K562 (cell line): ENCODE measurements at regions not wholly inside any gene's neighbourhood (a gene's known extent, or its start where the extent isn't known, plus 50 kb on each side); places are given as distances from the start of the nearest gene placed in this dataset.

Source experiments
- BCL6 ChIP-seq: fragments of 250-450 bp; sonication (Bioruptor Pico); IDR thresholded peaks from 2 replicates; pipeline ENCODE4 v1.4.0; 2020
- BCOR ChIP-seq: fragments of 450-650 bp; IDR thresholded peaks from 2 replicates; pipeline ENCODE4 v1.6.1; 2016
- DLX4 ChIP-seq: fragments of 250-450 bp; sonication (Bioruptor Pico); IDR thresholded peaks from 2 replicates; pipeline ENCODE4 v1.6.1; 2021; ENCODE audit warnings: mild to moderate bottlenecking
- DNMT1 ChIP-seq: fragments of 450-650 bp; IDR thresholded peaks from 2 replicates; pipeline ENCODE4 v1.6.1; 2016; ENCODE audit warnings: antibody characterized with exemption, mild to moderate bottlenecking
- FIP1L1 ChIP-seq: fragments of 200-400 bp; formaldehyde crosslinking; IDR thresholded peaks from 2 replicates; pipeline ENCODE4 v1.6.1; 2018; ENCODE audit warnings: mild to moderate bottlenecking, low read depth, low read length; ENCODE audit not compliant: poor library complexity, severe bottlenecking
- GMEB1 ChIP-seq: fragments of 250-450 bp; sonication (Bioruptor Pico); IDR thresholded peaks from 2 replicates; pipeline ENCODE4 v1.4.0; 2020; ENCODE audit warnings: mild to moderate bottlenecking
- HDAC8 ChIP-seq: fragments of 450-650 bp; IDR thresholded peaks from 2 replicates; pipeline ENCODE4 v1.6.1; 2016; ENCODE audit warnings: mild to moderate bottlenecking, missing genetic modification characterization, moderate library complexity, missing compliant biosample characterization
- MGA ChIP-seq: fragments of 450-650 bp; IDR thresholded peaks from 2 replicates; pipeline ENCODE4 v1.6.1; 2016; ENCODE audit warnings: mild to moderate bottlenecking, moderate library complexity
- NCOA1 ChIP-seq: fragments of 450-650 bp; IDR thresholded peaks from 2 replicates; pipeline ENCODE4 v1.6.1; 2016; ENCODE audit warnings: low read depth
- NR0B1 ChIP-seq: fragments of 450-650 bp; IDR thresholded peaks from one replicate; pipeline ENCODE4 v1.6.1; 2018; ENCODE audit warnings: mild to moderate bottlenecking, moderate library complexity; ENCODE audit not compliant: partially characterized antibody
- NR2F6 ChIP-seq: fragments of 450-650 bp; formaldehyde crosslinking; IDR thresholded peaks from 2 replicates; pipeline ENCODE4 v1.4.0; 2020; ENCODE audit warnings: mild to moderate bottlenecking
- RFX1 ChIP-seq: fragments of 450-650 bp; IDR thresholded peaks from 2 replicates; pipeline ENCODE4 v1.6.1; 2016; ENCODE audit warnings: mild to moderate bottlenecking, moderate library complexity
- SMARCA5 ChIP-seq: fragments of 450-650 bp; IDR thresholded peaks from 2 replicates; pipeline ENCODE4 v1.6.1; 2016
- SREBF2 ChIP-seq: sonication (generic); formaldehyde crosslinking; IDR thresholded peaks from 2 replicates; pipeline ENCODE4 v1.4.0; 2020; ENCODE audit warnings: mild to moderate bottlenecking, missing genetic modification reagents
- TRIM28 ChIP-seq: fragments of 450-650 bp; IDR thresholded peaks from 2 replicates; pipeline ENCODE4 v1.6.1; 2017
- ZNF24 ChIP-seq: fragments of 450-650 bp; IDR thresholded peaks from 2 replicates; pipeline ENCODE4 v1.6.1; 2016
- ZNF311 ChIP-seq: fragments of 250-450 bp; sonication (Bioruptor Pico); IDR thresholded peaks from 2 replicates; pipeline ENCODE4 v1.4.0; 2020; ENCODE audit warnings: mild to moderate bottlenecking, moderate library complexity
- ZNF436 ChIP-seq: fragments of 250-450, 450-650 bp; sonication (Bioruptor Pico); formaldehyde crosslinking; IDR thresholded peaks from 2 replicates; pipeline ENCODE4 v1.7.0; 2020; ENCODE audit warnings: mild to moderate bottlenecking

- TF ChIP-seq MGA (no peak), SREBF2 (no peak), GMEB1 (no peak), HDAC8 (tag) (no peak), RFX1 (no peak), BCL6 (CRISPR knock-in tag) (no peak), DLX4 (CRISPR knock-in tag) (no peak), NCOA1 (no peak), DNMT1 (no peak), SMARCA5 (peak; percentile 88; the same call in 1 of the 2 replicates), NR0B1 (no peak), ZNF311 (CRISPR knock-in tag) (no peak), ZNF436 (CRISPR knock-in tag) (peak; percentile 92), ZNF24 (no peak), FIP1L1 (no peak), BCOR (peak; percentile 50; the same call in 1 of the 2 replicates), TRIM28 (no peak), NR2F6 (no peak)
Observed at GRCh38 chr20:48146308-48146707, 361.0 kb upstream of the SULF2 start (continued).
